ENCODE measurements at regions not wholly inside any gene's neighbourhood (a gene's known extent, or its start where the extent isn't known, plus 50 kb on each side); places are given as distances from the start of the nearest gene placed in this dataset.

DNA sequence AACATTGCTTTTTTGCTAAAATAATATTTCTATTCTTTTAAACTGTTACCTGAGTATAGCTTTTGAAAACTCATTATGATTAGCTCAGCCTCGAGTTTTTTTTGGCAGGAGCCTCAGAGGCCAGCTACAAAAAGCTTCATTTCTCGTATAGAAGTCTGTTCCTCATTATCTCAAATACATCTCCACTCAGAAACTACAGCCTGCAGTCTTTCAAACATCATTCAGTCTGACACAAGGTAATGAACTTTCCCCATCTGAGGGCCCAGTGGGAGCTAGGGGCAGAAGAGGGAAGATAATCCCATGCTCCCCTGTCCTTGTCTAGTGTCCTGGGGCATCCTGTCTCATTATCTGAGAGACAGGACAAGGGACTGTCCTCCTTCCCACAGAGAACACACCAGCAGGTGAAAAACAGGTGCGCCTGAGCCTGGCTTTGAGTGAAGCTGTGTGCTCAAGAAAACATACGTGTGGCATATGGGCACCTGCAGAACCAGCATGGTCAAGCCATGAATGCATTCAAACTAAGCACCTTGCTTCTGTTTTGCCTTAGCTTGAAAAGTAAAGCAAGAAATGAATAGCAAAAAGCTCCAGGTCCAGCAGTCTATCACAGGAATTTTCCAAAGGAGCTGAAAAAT is 247.5 kb downstream of the MREG start:
- DNase-seq = no peak

GRCh38 chr2:215764441-215765048 is 248.8 kb downstream of the MREG start:
- no peak for DNase-seq

DNA sequence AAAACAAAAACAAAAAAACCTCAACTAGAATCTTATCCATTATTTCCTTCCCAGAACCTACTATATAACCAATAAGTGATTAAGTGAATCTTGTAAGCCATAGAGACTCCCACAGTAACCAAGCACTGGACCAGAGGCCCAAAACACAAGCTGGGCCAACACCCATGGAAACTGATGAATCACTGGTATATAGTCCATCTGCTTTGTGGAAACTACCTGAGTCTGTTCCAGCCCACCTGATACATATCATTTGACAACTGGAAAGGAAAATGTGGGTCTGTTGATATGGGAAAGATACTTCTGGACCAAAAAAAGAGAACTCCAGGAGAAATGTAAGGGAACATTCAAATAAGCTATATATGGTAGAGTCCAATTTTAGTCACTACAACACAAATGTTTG is 252.8 kb downstream of the MREG start:
- DNase-seq = no peak

GRCh38 chr2:215760091-215760490 is 253.3 kb downstream of the MREG start:
- no peak for DNase-seq

- DNase-seq = no peak
These were observed 254.7 kb downstream of the MREG start for GRCh38 chr2:215758691-215759090.

DNA sequence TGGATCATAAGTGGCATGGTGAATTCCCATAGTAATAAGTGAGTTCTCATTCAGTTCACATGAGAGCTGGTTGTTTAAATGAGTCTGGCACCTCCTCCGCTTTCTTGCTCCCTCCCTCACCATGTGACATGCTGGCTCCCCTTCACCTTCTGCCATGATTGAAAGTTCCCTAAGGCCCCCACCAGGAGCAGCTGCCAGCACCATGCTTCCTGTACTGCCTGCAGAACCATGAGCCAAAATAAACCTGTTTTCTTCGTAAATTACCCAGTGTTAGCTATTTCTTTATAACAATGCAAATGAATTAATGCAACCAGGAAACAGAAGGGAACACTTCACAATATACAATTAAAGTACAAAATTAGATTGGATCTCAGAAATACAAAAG is 257.0 kb downstream of the MREG start:
- DNase-seq = no peak

- no peak for DNase-seq
These were observed 257.6 kb downstream of the MREG start for GRCh38 chr2:215755641-215756345.

GRCh38 chr2:215754546-215754945 is 258.8 kb downstream of the MREG start:
- no peak for DNase-seq

DNA sequence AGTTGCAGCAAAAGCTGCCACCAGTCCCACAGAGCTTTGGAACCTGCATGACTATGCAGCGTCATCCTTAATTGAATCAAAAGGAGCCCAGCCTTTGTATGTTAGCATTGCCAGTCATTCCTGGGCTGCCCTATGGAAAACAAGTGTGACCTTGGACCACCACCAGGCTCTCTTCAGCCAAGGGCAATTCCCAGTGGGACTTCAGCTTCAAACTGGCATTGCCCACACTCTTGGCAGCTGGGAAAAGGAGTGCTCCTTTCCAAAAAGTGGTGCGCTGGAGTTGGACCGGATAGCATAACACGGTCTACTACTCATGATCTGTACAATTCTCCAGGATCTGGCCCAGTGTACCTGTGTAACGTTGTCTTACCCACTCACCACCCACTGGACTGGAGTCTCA is 259.5 kb downstream of the MREG start:
- DNase-seq = no peak

- no peak for DNase-seq
These were observed 260.4 kb downstream of the MREG start for GRCh38 chr2:215752991-215753390.

DNA sequence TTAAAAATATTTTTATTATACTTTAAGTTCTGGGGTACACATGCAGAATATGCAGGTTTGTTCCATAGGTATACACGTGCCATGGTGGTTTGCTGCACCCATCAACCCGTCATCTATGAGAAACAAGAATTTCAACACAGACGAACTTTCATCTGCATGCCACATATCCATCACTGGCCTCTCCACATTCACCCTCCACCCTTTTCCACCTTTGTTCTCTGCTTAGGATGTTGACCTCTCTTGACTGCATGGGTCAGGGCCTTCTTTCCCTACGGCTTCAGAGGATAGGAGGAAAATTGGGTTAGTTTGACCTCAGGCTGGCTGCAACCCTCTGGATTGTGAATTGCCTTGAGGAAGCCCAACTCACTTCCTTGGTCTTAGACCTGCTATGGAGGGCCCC is 260.9 kb downstream of the MREG start:
- DNase-seq = no peak

DNA sequence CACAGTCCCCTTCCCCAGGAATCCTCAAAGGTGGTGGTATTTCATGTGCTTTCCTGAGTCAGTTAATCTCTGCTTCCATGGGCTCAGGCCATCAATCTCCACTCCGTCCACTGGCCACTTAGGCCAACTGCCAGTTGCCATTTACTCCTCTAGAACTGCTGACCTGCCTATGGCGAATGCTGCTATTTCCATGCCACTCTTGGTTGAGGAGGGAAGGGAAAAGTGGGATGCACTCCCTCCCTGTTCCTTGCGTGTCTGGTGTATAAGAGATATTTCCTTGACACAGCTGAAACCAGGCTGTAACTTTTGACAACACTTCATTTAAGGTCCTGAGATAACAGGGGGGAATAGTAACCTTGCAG is 261.5 kb downstream of the MREG start:
- DNase-seq = no peak

GRCh38 chr2:215751200-215751910 is 262.0 kb downstream of the MREG start:
- DNase-seq = no peak

- DNase-seq = no peak
These were observed 262.6 kb downstream of the MREG start for GRCh38 chr2:215750763-215751162.

- no peak for DNase-seq
These were observed 264.0 kb downstream of the MREG start for GRCh38 chr2:215749092-215749957.

GRCh38 chr2:215748446-215748845 is 264.9 kb downstream of the MREG start:
- no peak for DNase-seq

GRCh38 chr2:215746887-215747615 is 266.3 kb downstream of the MREG start:
- DNase-seq = no peak

DNA sequence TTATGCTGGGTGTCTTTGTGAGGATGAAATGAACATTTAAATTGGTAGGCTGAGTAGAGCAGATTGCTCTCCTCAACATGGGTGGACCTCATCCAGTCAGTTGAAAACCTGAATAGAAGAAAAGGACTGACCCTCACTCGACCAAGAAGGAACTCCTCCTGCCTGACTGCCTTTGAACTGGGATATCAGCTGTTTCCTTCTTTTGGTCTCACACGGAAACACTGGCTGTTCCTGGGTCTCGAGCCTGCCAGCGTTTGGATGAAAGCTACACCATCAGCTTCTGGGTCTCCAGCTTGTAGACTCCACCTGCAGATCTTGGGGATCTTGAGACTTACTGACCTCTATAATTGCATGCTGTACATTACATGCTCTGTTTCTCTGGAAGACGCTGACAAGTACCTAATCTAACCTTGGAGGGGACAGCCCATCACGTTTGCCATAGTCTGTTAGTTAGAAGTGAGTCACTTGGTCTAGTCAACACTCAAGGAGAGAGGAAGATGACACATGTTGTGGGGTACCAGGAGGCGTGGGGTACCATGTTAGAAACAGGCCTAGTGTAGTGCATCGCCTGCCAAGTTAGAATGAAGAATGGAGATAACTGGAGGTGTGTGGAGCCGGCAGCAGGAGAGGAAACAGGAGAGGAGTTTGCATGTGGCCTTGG is 267.0 kb downstream of the MREG start:
- no peak for DNase-seq

GRCh38 chr2:215745331-215745730 is 268.0 kb downstream of the MREG start:
- DNase-seq = no peak

DNA sequence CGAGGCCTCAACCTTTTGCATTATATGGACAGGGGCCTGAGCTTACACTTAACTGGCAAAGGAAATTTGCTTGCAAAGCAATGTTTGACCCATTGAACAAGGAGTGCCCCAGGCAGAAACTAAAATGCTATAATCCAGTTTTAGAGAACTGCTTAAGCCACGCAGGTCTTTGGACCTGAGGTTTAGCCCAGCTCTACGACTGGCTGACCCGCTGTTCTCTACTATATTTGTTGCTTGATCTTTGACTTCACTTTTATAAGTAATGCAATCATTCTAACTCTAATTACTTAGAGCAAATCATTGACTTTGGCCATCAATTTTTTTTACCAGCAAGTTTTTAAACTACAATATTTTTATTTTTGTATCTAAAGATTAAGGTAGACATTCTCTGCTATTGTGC is 268.8 kb downstream of the MREG start:
- no peak for DNase-seq

GRCh38 chr2:215743066-215743465 is 270.3 kb downstream of the MREG start:
- no peak for DNase-seq

DNA sequence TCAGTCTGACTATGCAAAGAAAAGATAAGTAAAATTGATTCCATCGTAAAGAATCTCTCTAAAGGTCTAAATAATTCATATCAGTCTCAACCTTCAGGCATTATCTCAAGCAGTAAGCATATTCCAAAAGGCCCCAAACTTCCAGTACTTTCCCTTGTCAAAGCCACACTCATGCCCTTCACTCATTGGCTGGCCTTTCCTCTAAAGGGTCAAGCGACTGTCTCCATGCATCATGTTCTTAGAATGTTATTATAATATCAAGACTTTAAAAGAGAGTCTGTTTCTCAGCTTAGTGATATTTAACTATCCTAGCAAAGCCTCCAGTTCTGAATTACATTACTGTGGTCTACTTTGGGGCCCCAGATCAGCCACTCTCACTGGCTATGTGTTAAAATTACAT is 271.3 kb downstream of the MREG start:
- no peak for DNase-seq

Measured in activated CD4-positive, alpha-beta T cell treated with anti-CD3 and anti-CD28 coated beads, Interleukin-2, amount 50 U/mL, for 16 hours (primary cell).